Astrocyte of the cerebellum (primary cell): ENCODE measurements at regions not wholly inside any gene's neighbourhood (a gene's known extent, or its start where the extent isn't known, plus 50 kb on each side); places are given as distances from the start of the nearest gene placed in this dataset.

Experiments used
- DNase-seq: peaks from one replicate; pipeline ENCODE4 v3.0.0-alpha.2; 2011; ENCODE audit warnings: low read depth
- H3K4me3 ChIP-seq: 2 replicates; pipeline ENCODE4 v1.5.1; 2011; ENCODE audit warnings: mild to moderate bottlenecking, low read depth, low read length, moderate library complexity
- CTCF ChIP-seq: IDR thresholded peaks from 2 replicates; pipeline ENCODE4 v1.5.1; 2012; ENCODE audit warnings: low read length, low read depth, moderate library complexity, mild to moderate bottlenecking; ENCODE audit errors: missing control alignments
- in situ Hi-C: cut with HindIII; loops from 2 replicates; pipeline ENCODE4 v1.10.0; 2017; ENCODE audit warnings: low sequenced_read_pairs

- TF ChIP-seq CTCF, result no peak
- no peak for DNase-seq
- in situ Hi-C loops, result no loop called here
- no peak overlapping the region for H3K4me3 ChIP-seq
Measured at GRCh38 chr2:116687371-116687770, 1127.1 kb upstream of the DDX18 start.

- no peak overlapping the region for H3K4me3 ChIP-seq
- in situ Hi-C loops, result no loop called here
- DNase-seq, result no peak
- no peak for TF ChIP-seq CTCF
Measured at GRCh38 chr2:116692988-116693387, 1121.5 kb upstream of the DDX18 start.

- DNase-seq, result no peak
- in situ Hi-C loops, result no loop called here
- TF ChIP-seq CTCF, result peak; percentile 5
- no peak overlapping the region for H3K4me3 ChIP-seq
Measured at GRCh38 chr2:116696223-116696622, 1118.3 kb upstream of the DDX18 start.

DNA sequence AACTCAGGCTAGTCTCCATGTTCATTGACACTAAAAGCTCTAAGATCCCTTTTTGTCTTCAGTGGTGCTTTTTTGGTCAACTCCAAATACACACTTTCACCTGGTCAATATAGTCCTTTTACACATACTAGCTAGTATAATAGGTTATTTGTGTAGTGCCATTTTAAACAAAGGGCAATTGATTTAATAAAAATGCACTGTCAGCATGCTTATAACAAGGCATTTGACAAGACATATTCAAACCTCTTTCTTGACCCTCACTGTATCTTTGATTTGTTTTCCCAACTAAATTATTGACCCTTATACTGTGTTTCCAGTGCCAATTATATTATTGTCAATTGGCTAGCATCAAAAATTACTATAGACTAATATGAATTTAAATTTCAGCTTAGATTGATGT is 1117.6 kb upstream of the DDX18 start:
- DNase-seq, result no peak
- TF ChIP-seq CTCF, result no peak
- H3K4me3 ChIP-seq, result no peak overlapping the region
- in situ Hi-C loops, result no loop called here

DNA sequence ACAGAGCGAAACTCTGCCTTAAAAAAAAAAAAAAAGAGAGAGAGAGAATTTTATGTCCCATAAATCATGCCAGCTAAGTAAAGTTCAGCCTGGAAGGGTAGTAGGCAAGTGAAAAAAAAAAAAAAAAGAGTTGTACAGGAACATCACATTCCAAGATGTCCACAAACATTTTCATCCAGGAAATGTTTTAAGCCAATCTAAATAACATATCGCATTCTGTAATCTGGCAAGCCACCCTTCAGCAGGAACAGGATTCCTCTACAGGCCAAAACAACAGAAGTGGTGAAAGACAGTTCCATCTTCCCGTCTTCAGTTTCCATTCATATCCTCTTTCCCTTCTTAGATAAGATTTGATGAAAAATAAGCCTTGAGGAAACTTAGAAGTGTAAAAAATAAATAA is 1108.1 kb upstream of the DDX18 start:
- TF ChIP-seq CTCF, result no peak
- peak; percentile 15 for DNase-seq
- H3K4me3 ChIP-seq, result no peak overlapping the region
- in situ Hi-C loops, result no loop called here

- no peak overlapping the region for H3K4me3 ChIP-seq
- DNase-seq, result peak; percentile 8
- in situ Hi-C loops, result no loop called here
- no peak for TF ChIP-seq CTCF
Measured at GRCh38 chr2:116716038-116716437, 1098.5 kb upstream of the DDX18 start.

DNA sequence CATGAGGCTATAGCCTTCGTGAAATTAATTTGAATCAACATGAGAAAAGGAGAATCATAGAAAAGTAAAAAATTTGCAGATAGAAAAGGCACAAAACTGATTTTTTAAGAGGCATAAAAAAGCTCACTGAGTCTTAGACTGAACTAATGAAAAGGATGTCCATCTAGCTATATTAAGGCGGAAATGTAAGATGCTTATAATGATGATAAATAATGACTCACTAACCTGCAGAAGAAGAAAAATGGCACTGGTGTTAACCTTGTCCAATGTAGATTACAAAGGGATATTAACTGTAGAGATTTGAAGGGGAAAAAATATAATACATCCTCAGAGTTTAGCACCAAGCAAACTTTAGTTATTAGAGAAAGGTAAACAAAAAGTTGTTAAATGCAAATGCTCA is 1098.0 kb upstream of the DDX18 start:
- in situ Hi-C loops, result no loop called here
- no peak overlapping the region for H3K4me3 ChIP-seq
- no peak for DNase-seq
- no peak for TF ChIP-seq CTCF
